ENCODE measurements at regions not wholly inside any gene's neighbourhood (a gene's known extent, or its start where the extent isn't known, plus 50 kb on each side); places are given as distances from the start of the nearest gene placed in this dataset.
A peak's percentile ranks its signal among the peaks of the same experiment; 100 is the strongest.

- H3K4me1 Mint-ChIP-seq (ENCODE audit: unreplicated experiment) = peaks cover 40% of the 10 kb centered on the region
- H3K9me3 Mint-ChIP-seq = no peaks in the 10 kb centered on the region
- H3K36me3 Mint-ChIP-seq = no peaks in the 10 kb centered on the region
- TF ChIP-seq CTCF (conservative IDR thresholded peaks at IDR 0.05) = no peak
- peak overlapping the region; percentile 96 for H3K27ac Mint-ChIP-seq
- no peak overlapping the region for H3K4me3 Mint-ChIP-seq
- peaks cover 2% of the 10 kb centered on the region for H3K27me3 Mint-ChIP-seq
- DNase-seq (ENCODE audit: extremely low spot score, unreplicated experiment) = no peak
Measured at GRCh38 chr3:197373096-197373495, 74.7 kb upstream of the DLG1 start.

- no peak for DNase-seq (ENCODE audit: extremely low spot score, unreplicated experiment)
- peak overlapping the region; percentile 55 for H3K4me3 Mint-ChIP-seq
- H3K36me3 Mint-ChIP-seq = no peaks in the 10 kb centered on the region
- no peak for TF ChIP-seq CTCF (conservative IDR thresholded peaks at IDR 0.05)
- peaks cover 2% of the 10 kb centered on the region for H3K27me3 Mint-ChIP-seq
- peak overlapping the region; percentile 96 for H3K27ac Mint-ChIP-seq
- H3K9me3 Mint-ChIP-seq = no peaks in the 10 kb centered on the region
- H3K4me1 Mint-ChIP-seq (ENCODE audit: unreplicated experiment) = peaks cover 43% of the 10 kb centered on the region
Measured at GRCh38 chr3:197372047-197372661, 73.7 kb upstream of the DLG1 start.

GRCh38 chr3:197371591-197372046 is 73.2 kb upstream of the DLG1 start:
- H3K36me3 Mint-ChIP-seq = no peaks in the 10 kb centered on the region
- peak overlapping the region; percentile 55 for H3K4me3 Mint-ChIP-seq
- no peak for DNase-seq (ENCODE audit: extremely low spot score, unreplicated experiment)
- peaks cover 43% of the 10 kb centered on the region for H3K4me1 Mint-ChIP-seq (ENCODE audit: unreplicated experiment)
- peaks cover 2% of the 10 kb centered on the region for H3K27me3 Mint-ChIP-seq
- H3K27ac Mint-ChIP-seq = peak overlapping the region; percentile 96
- H3K9me3 Mint-ChIP-seq = no peaks in the 10 kb centered on the region
- TF ChIP-seq CTCF (conservative IDR thresholded peaks at IDR 0.05) = no peak

GRCh38 chr3:197369545-197369944 is 71.1 kb upstream of the DLG1 start:
- Mint-ChIP-seq H3K9me3 (no peaks in the 10 kb centered on the region), H3K27ac (no peak overlapping the region), H3K4me1 (ENCODE audit: unreplicated experiment) (peaks cover 49% of the 10 kb centered on the region), H3K36me3 (no peaks in the 10 kb centered on the region), H3K4me3 (no peak overlapping the region), H3K27me3 (no peaks in the 10 kb centered on the region)
- no peak for DNase-seq (ENCODE audit: extremely low spot score, unreplicated experiment)
- TF ChIP-seq CTCF (conservative IDR thresholded peaks at IDR 0.05) = no peak

GRCh38 chr3:197368821-197369220 is 70.4 kb upstream of the DLG1 start:
- H3K36me3 Mint-ChIP-seq = no peaks in the 10 kb centered on the region
- DNase-seq (ENCODE audit: extremely low spot score, unreplicated experiment) = no peak
- H3K4me3 Mint-ChIP-seq = no peak overlapping the region
- no peaks in the 10 kb centered on the region for H3K9me3 Mint-ChIP-seq
- peak overlapping the region; percentile 26 for H3K27ac Mint-ChIP-seq
- peaks cover 53% of the 10 kb centered on the region for H3K4me1 Mint-ChIP-seq (ENCODE audit: unreplicated experiment)
- no peaks in the 10 kb centered on the region for H3K27me3 Mint-ChIP-seq
- no peak for TF ChIP-seq CTCF (conservative IDR thresholded peaks at IDR 0.05)
